Vagina (tissue), 2 donors: ENCODE measurements at regions not wholly inside any gene's neighbourhood (a gene's known extent, or its start where the extent isn't known, plus 50 kb on each side); places are given as distances from the start of the nearest gene placed in this dataset.
"Not testable (repeated sequence)": the region's sequence is repeated elsewhere in the genome, so short reads cannot be mapped to it uniquely, and the experiment has no call there.

Experiments used
- DNase-seq, 2 donors: peaks; one replicate each; pipeline ENCODE4 v3.0.0-alpha.2; 2017; ENCODE audit errors: extremely low spot score in 2 of 2
- H3K27ac ChIP-seq: fragments of 200-600 bp; sonication (generic); one replicate; pipeline ENCODE4 v1.5.1; 2019
- H3K27me3 ChIP-seq: fragments of 200-600 bp; sonication (generic); one replicate; pipeline ENCODE4 v1.5.1; 2019
- H3K36me3 ChIP-seq, 2 donors: fragments of 200-600 bp; sonication (generic); one replicate each; pipeline ENCODE4 v1.5.1; 2017 to 2019
- H3K4me1 ChIP-seq: fragments of 200-600 bp; sonication (generic); one replicate; pipeline ENCODE4 v1.5.1; 2019
- H3K4me3 ChIP-seq, 2 donors: fragments of 200-600 bp; sonication (generic); 1 replicate in 1 of 2; 2 replicates in 1 of 2; pipeline ENCODE4 v1.5.1; 2016 to 2019
- H3K9me3 ChIP-seq: fragments of 200-600 bp; sonication (generic); one replicate; pipeline ENCODE4 v1.5.1; 2019
- CTCF ChIP-seq, 3 experiments: fragments of 450-650 bp in 2 of 3; fragments of 200-600 bp in 1 of 3; sonication (generic) in 1 of 3; IDR thresholded peaks; one replicate each; pipeline ENCODE4 v1.5.1; 2017 to 2019; ENCODE audit warnings: antibody characterized with exemption in 3 of 3, mild to moderate bottlenecking in 2 of 3, moderate library complexity in 2 of 3
- POLR2A ChIP-seq, 2 donors: fragments of 450-650 bp; IDR thresholded peaks; one replicate each; pipeline ENCODE4 v1.6.1; 2017; ENCODE audit warnings: antibody characterized with exemption in 2 of 2, mild to moderate bottlenecking in 2 of 2, moderate library complexity in 2 of 2
- POLR2AphosphoS5 ChIP-seq, 2 donors: sonication (generic); formaldehyde crosslinking; IDR thresholded peaks; one replicate each; pipeline ENCODE4 v1.9.0; 2017; ENCODE audit warnings: antibody characterized with exemption in 2 of 2, mild to moderate bottlenecking in 2 of 2, low read depth in 1 of 2; ENCODE audit not compliant: insufficient read depth in 1 of 2
- intact Hi-C: fragments of 100-400 bp; cut with DNase I; formaldehyde crosslinking; loops from one replicate; pipeline ENCODE4 v1.15.1; 2023

- Histone ChIP-seq H3K36me3 (no peaks in the 10 kb centered on the region), H3K9me3 (no peaks in the 10 kb centered on the region), H3K4me1 (no peaks in the 10 kb centered on the region), H3K27me3 (no peaks in the 10 kb centered on the region), H3K4me3 (no peak overlapping the region), H3K27ac (no peak overlapping the region)
- no peak for DNase-seq
- TF ChIP-seq POLR2AphosphoS5 (IDR thresholded peaks at IDR 0.05; ENCODE audit: insufficient read depth in 1 of 2, low read depth in 1 of 2) = no peak
- TF ChIP-seq POLR2A (IDR thresholded peaks at IDR 0.05) = no peak
- TF ChIP-seq CTCF (IDR thresholded peaks at IDR 0.05) = no peak
- intact Hi-C loops = no loop called here
Measured at GRCh38 chr1:229907884-229908638, 159.0 kb upstream of the GALNT2 start.

- H3K4me1 ChIP-seq = no peaks in the 10 kb centered on the region
- H3K27ac ChIP-seq = no peak overlapping the region
- H3K9me3 ChIP-seq = no peaks in the 10 kb centered on the region
- TF ChIP-seq POLR2AphosphoS5 (IDR thresholded peaks at IDR 0.05; ENCODE audit: insufficient read depth in 1 of 2, low read depth in 1 of 2) (no peak), CTCF (IDR thresholded peaks at IDR 0.05) (no peak), POLR2A (IDR thresholded peaks at IDR 0.05) (no peak)
- H3K36me3 ChIP-seq = no peaks in the 10 kb centered on the region
- intact Hi-C loops = no loop called here
- no peak overlapping the region for H3K4me3 ChIP-seq
- DNase-seq = no peak
- no peaks in the 10 kb centered on the region for H3K27me3 ChIP-seq
Measured at GRCh38 chr1:229908689-229909088, 158.3 kb upstream of the GALNT2 start.

- TF ChIP-seq POLR2AphosphoS5 (IDR thresholded peaks at IDR 0.05; ENCODE audit: insufficient read depth in 1 of 2, low read depth in 1 of 2) = no peak
- TF ChIP-seq CTCF (IDR thresholded peaks at IDR 0.05) = no peak
- H3K4me3 ChIP-seq = no peak overlapping the region
- no peak overlapping the region for H3K27ac ChIP-seq
- intact Hi-C loops = no loop called here
- H3K27me3 ChIP-seq = no peaks in the 10 kb centered on the region
- no peak for DNase-seq
- H3K9me3 ChIP-seq = no peaks in the 10 kb centered on the region
- no peaks in the 10 kb centered on the region for H3K36me3 ChIP-seq
- no peaks in the 10 kb centered on the region for H3K4me1 ChIP-seq
Measured at GRCh38 chr1:229913489-229913888, 153.5 kb upstream of the GALNT2 start.

GRCh38 chr1:229919488-229919887 is 147.6 kb upstream of the GALNT2 start:
- H3K36me3 ChIP-seq, H3K4me1 ChIP-seq, H3K27me3 ChIP-seq, DNase-seq, H3K9me3 ChIP-seq, intact Hi-C loops, H3K27ac ChIP-seq, H3K4me3 ChIP-seq: not testable (repeated sequence)

GRCh38 chr1:229920683-229921082 is 146.4 kb upstream of the GALNT2 start:
- DNase-seq = no peak

More at GRCh38 chr1:229920683-229921082, 146.4 kb upstream of the GALNT2 start:
- H3K36me3 ChIP-seq = no peaks in the 10 kb centered on the region
- no peak overlapping the region for H3K27ac ChIP-seq
- no peaks in the 10 kb centered on the region for H3K27me3 ChIP-seq
- no peaks in the 10 kb centered on the region for H3K9me3 ChIP-seq
- no peak overlapping the region for H3K4me3 ChIP-seq
- no peaks in the 10 kb centered on the region for H3K4me1 ChIP-seq
- intact Hi-C loops = no loop called here
- TF ChIP-seq POLR2AphosphoS5 (IDR thresholded peaks at IDR 0.05; ENCODE audit: insufficient read depth in 1 of 2, low read depth in 1 of 2) (no peak), CTCF (IDR thresholded peaks at IDR 0.05) (no peak), POLR2A (IDR thresholded peaks at IDR 0.05) (no peak)
